GM12878 (cell line): ENCODE measurements at regions not wholly inside any gene's neighbourhood (a gene's known extent, or its start where the extent isn't known, plus 50 kb on each side); places are given as distances from the start of the nearest gene placed in this dataset.

Source experiments
- ATAC-seq: fragments of 200-7000 bp; cut with Tn5 transposase; 3 replicates; pipeline ENCODE4 v1.9.1; 2020; ENCODE audit warnings: mild to moderate bottlenecking, moderate library complexity
- BruUV-seq: library from RNA; stranded (reverse); fragments of 400-500 nt; replicated peaks from 2 replicates; lab custom pipeline; 2021; lab: Mats Ljungman, UMichigan
- CTCF ChIA-PET: fragments of 300-600 bp; sonication (Branson Sonifier 250); formaldehyde crosslinking; extraction: SDS; loops from one replicate; lab custom pipeline; 2021; ENCODE audit warnings: inconsistent platforms; lab: Yijun Ruan, JAX
- POLR2A ChIA-PET: fragments of 350-600 bp; formaldehyde crosslinking; extraction: SDS; loops from one replicate; lab custom pipeline; 2021; ENCODE audit warnings: inconsistent platforms; lab: Charles Lee
- RAD21 ChIA-PET: fragments of 300-600 bp; sonication (Branson Sonifier 250); formaldehyde crosslinking; loops from one replicate; lab custom pipeline; 2023; ENCODE audit warnings: antibody characterized with exemption; ENCODE audit not compliant: unreplicated experiment; lab: Charles Lee
- SMC1A ChIA-PET: fragments of 300-600 bp; sonication (Branson Sonifier 250); formaldehyde crosslinking; loops from one replicate; lab custom pipeline; 2023; ENCODE audit not compliant: unreplicated experiment, uncharacterized antibody; lab: Charles Lee
- DNase-seq: peaks from one replicate; pipeline ENCODE4 v3.0.0-alpha.2; 2011; ENCODE audit warnings: low read depth, low spot score
- FAIRE-seq: peaks from 3 replicates; lab custom pipeline; 2011; peaks lifted over from hg19 to GRCh38; lab: Jason Lieb, UNC
- H2AFZ ChIP-seq: 2 replicates; pipeline ENCODE4 v1.6.0; 2011; ENCODE audit warnings: low read depth, low read length, control low read depth; ENCODE audit not compliant: control insufficient read depth
- H3K27ac ChIP-seq: 2 replicates; pipeline ENCODE4 v1.5.1; 2011; ENCODE audit warnings: control low read depth; ENCODE audit not compliant: control insufficient read depth, insufficient read depth
- H3K27me3 ChIP-seq, 2 experiments: replicated peaks in 1 of 2; 2 replicates each; pipeline versions ENCODE4 v1.6.0 to v1.6.1; 2011; ENCODE audit warnings: low read length in 1 of 2; ENCODE audit not compliant: control insufficient read depth in 2 of 2, insufficient read depth in 2 of 2
- H3K36me3 ChIP-seq, 2 experiments: 2 replicates each; pipeline ENCODE4 v1.5.1; 2011; ENCODE audit warnings: low read length in 1 of 2; ENCODE audit not compliant: control insufficient read depth in 2 of 2, insufficient read depth in 2 of 2
- H3K4me1 ChIP-seq: 2 replicates; pipeline ENCODE4 v1.6.1; 2011; ENCODE audit warnings: mild to moderate bottlenecking, low read length, moderate library complexity, mixed read lengths; ENCODE audit not compliant: control insufficient read depth, insufficient read depth
- H3K4me2 ChIP-seq: 2 replicates; pipeline ENCODE4 v1.6.0; 2011; ENCODE audit warnings: control low read depth; ENCODE audit not compliant: control insufficient read depth, insufficient read depth
- H3K4me3 ChIP-seq: fragments of 200-600 bp; sonication (generic); 2 replicates; pipeline ENCODE4 v1.5.1; 2016
- H3K79me2 ChIP-seq: 2 replicates; pipeline ENCODE4 v1.6.0; 2011; ENCODE audit warnings: low read length; ENCODE audit not compliant: control insufficient read depth, insufficient read depth
- H3K9ac ChIP-seq: 2 replicates; pipeline ENCODE4 v1.8.0; 2011; ENCODE audit warnings: low read length, control low read depth, mixed read lengths; ENCODE audit not compliant: control insufficient read depth, insufficient read depth
- H3K9me3 ChIP-seq: replicated peaks from 3 replicates; pipeline ENCODE4 v1.5.1; 2011; ENCODE audit warnings: mild to moderate bottlenecking, low read length; ENCODE audit not compliant: control insufficient read depth, insufficient read depth
- H4K20me1 ChIP-seq: 2 replicates; pipeline ENCODE4 v1.6.0; 2011; ENCODE audit not compliant: control insufficient read depth, insufficient read depth
- BACH1 ChIP-seq: fragments of 450-650 bp; IDR thresholded peaks from 2 replicates; pipeline ENCODE4 v1.6.1; 2017; ENCODE audit warnings: mild to moderate bottlenecking, borderline replicate concordance
- CEBPB ChIP-seq, 2 experiments: fragments of 150-350 bp in 1 of 2; IDR thresholded peaks; 2 replicates each; pipeline ENCODE4 v1.6.1; 2012 to 2014; ENCODE audit warnings: low read depth in 2 of 2, low read length in 2 of 2, borderline replicate concordance in 1 of 2, inconsistent platforms in 1 of 2
- HDGF ChIP-seq: fragments of 450-650 bp; IDR thresholded peaks from 2 replicates; pipeline ENCODE4 v1.6.1; 2016; ENCODE audit warnings: antibody characterized with exemption
- JUNB ChIP-seq: IDR thresholded peaks from 2 replicates; pipeline ENCODE4 v1.6.1; 2016; ENCODE audit warnings: antibody characterized with exemption, mild to moderate bottlenecking
- MEF2B ChIP-seq: fragments of 450-650 bp; IDR thresholded peaks from 2 replicates; pipeline ENCODE4 v1.6.1; 2018; ENCODE audit warnings: mild to moderate bottlenecking, moderate library complexity; ENCODE audit not compliant: partially characterized antibody, poor library complexity, severe bottlenecking
- POLR2AphosphoS2 ChIP-seq: IDR thresholded peaks from 2 replicates; pipeline ENCODE4 v1.6.1; 2011; ENCODE audit warnings: low read depth, mild to moderate bottlenecking, low read length, improper control_type of control experiment, moderate library complexity
- ZNF384 ChIP-seq: IDR thresholded peaks from 2 replicates; pipeline ENCODE4 v1.6.1; 2012; ENCODE audit warnings: low read depth, mild to moderate bottlenecking, low read length, improper control_type of control experiment, borderline replicate concordance
- WGBS: methylation state at CpG from one replicate; pipeline ENCODE4 v1.1.6; 2016; ENCODE audit warnings: low lambda C conversion rate; ENCODE audit not compliant: insufficient replicate concordance, insufficient coverage; ENCODE audit errors: missing lambda C conversion rate; 5-methylcytosine and 5-hydroxymethylcytosine counted together
- in situ Hi-C: fragments of 300-500 bp; cut with MboI; formaldehyde crosslinking; loops from 9 replicates; pipeline ENCODE4 v1.14.3; 2018; ENCODE audit warnings: mixed read lengths
- intact Hi-C: fragments of 100-400 bp; cut with micrococcal nuclease; formaldehyde crosslinking; loops from one replicate; pipeline ENCODE4 v1.14.2; 2022; ENCODE audit not compliant: unreplicated experiment
- TF ChIP-seq, protein P1 (sequence below): IDR thresholded peaks from 2 replicates; pipeline ENCODE4 v1.6.1; 2012; ENCODE audit warnings: mild to moderate bottlenecking, low read depth, low read length
- TF ChIP-seq, protein P2 (sequence below): IDR thresholded peaks from 2 replicates; pipeline ENCODE4 v1.6.1; 2011; ENCODE audit warnings: mild to moderate bottlenecking, low read depth, low read length, moderate library complexity; ENCODE audit not compliant: insufficient replicate concordance
- TF ChIP-seq, protein P3 (sequence below): fragments of 150-350 bp; IDR thresholded peaks from 2 replicates; pipeline ENCODE4 v1.6.1; 2016; ENCODE audit warnings: low read depth, low read length

DNA sequence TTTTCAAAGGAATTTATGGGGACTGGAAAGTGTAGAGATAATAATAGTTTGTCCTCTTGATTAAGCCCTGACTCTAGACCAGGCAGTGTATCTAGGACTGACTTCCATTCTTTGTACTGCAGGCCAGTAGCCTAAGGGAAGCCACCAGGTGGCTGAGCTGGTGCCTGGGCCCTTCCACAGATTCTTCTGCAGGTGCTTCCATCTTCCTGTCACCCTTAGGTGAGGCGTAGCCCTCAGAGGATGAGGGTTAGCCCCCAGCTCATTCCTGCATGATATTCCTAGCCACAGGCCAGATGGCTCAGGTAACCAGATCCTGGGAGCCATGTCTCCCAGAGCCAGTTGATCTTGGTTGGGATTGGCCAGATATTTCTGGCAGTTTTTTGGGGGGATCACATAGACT, 169.0 kb upstream of the IL12A start (continued):
- TF ChIP-seq, protein P1, sequence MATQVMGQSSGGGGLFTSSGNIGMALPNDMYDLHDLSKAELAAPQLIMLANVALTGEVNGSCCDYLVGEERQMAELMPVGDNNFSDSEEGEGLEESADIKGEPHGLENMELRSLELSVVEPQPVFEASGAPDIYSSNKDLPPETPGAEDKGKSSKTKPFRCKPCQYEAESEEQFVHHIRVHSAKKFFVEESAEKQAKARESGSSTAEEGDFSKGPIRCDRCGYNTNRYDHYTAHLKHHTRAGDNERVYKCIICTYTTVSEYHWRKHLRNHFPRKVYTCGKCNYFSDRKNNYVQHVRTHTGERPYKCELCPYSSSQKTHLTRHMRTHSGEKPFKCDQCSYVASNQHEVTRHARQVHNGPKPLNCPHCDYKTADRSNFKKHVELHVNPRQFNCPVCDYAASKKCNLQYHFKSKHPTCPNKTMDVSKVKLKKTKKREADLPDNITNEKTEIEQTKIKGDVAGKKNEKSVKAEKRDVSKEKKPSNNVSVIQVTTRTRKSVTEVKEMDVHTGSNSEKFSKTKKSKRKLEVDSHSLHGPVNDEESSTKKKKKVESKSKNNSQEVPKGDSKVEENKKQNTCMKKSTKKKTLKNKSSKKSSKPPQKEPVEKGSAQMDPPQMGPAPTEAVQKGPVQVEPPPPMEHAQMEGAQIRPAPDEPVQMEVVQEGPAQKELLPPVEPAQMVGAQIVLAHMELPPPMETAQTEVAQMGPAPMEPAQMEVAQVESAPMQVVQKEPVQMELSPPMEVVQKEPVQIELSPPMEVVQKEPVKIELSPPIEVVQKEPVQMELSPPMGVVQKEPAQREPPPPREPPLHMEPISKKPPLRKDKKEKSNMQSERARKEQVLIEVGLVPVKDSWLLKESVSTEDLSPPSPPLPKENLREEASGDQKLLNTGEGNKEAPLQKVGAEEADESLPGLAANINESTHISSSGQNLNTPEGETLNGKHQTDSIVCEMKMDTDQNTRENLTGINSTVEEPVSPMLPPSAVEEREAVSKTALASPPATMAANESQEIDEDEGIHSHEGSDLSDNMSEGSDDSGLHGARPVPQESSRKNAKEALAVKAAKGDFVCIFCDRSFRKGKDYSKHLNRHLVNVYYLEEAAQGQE = no peak
- TF ChIP-seq HDGF = no peak
- no peak for TF ChIP-seq MEF2B
- no peak for TF ChIP-seq ZNF384
- TF ChIP-seq, all 136 proteins: peak for 0

DNA sequence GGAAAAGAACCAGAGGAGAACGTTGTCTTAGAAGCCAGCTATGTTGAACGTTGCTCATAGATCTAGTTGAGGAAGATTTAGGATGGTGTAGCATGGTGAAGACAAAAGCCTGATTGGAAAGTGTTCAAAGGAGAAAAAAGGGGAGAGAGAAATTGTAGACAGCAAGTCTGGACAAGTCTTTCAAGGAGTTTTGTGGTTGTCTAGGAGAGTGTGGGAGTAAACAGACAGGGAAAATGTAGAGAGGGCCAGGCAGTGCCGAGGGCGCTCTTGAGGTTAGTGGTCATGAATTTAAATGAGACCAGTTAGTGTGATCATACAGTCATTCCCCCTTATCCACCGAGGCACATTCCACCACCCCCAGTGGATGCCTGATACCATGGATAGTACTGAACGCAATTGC, 167.5 kb upstream of the IL12A start:
- no peaks in the 10 kb centered on the region for H3K4me1 ChIP-seq
- ATAC-seq (no peak), FAIRE-seq (no peak), DNase-seq (no peak)
- no peaks in the 10 kb centered on the region; a peak in 1 of 4 replicates for H3K27me3 ChIP-seq
- CTCF ChIA-PET = no interaction called here
- POLR2A ChIA-PET = no interaction called here
- no peaks in the 10 kb centered on the region for H3K79me2 ChIP-seq
- no peak overlapping the region for H3K9ac ChIP-seq
- in situ Hi-C loops = no loop called here
- SMC1A ChIA-PET = no interaction called here
- RAD21 ChIA-PET = no interaction called here
- H3K27ac ChIP-seq = no peak overlapping the region
- no TSS peak for BruUV-seq
- H4K20me1 ChIP-seq = no peaks in the 10 kb centered on the region
- WGBS = 27% methylated on average over 6 of the region's 6 CpGs
- intact Hi-C loops = no loop called here
- H3K4me2 ChIP-seq = no peak overlapping the region
- no peak overlapping the region for H2AFZ ChIP-seq
- no peaks in the 10 kb centered on the region for H3K9me3 ChIP-seq
- H3K36me3 ChIP-seq = no peaks in the 10 kb centered on the region
- no peak overlapping the region for H3K4me3 ChIP-seq
- no peak for TF ChIP-seq POLR2AphosphoS2
- TF ChIP-seq, protein P2, sequence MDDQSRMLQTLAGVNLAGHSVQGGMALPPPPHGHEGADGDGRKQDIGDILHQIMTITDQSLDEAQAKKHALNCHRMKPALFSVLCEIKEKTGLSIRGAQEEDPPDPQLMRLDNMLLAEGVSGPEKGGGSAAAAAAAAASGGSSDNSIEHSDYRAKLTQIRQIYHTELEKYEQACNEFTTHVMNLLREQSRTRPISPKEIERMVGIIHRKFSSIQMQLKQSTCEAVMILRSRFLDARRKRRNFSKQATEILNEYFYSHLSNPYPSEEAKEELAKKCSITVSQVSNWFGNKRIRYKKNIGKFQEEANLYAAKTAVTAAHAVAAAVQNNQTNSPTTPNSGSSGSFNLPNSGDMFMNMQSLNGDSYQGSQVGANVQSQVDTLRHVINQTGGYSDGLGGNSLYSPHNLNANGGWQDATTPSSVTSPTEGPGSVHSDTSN = no peak
- TF ChIP-seq, protein P3, sequence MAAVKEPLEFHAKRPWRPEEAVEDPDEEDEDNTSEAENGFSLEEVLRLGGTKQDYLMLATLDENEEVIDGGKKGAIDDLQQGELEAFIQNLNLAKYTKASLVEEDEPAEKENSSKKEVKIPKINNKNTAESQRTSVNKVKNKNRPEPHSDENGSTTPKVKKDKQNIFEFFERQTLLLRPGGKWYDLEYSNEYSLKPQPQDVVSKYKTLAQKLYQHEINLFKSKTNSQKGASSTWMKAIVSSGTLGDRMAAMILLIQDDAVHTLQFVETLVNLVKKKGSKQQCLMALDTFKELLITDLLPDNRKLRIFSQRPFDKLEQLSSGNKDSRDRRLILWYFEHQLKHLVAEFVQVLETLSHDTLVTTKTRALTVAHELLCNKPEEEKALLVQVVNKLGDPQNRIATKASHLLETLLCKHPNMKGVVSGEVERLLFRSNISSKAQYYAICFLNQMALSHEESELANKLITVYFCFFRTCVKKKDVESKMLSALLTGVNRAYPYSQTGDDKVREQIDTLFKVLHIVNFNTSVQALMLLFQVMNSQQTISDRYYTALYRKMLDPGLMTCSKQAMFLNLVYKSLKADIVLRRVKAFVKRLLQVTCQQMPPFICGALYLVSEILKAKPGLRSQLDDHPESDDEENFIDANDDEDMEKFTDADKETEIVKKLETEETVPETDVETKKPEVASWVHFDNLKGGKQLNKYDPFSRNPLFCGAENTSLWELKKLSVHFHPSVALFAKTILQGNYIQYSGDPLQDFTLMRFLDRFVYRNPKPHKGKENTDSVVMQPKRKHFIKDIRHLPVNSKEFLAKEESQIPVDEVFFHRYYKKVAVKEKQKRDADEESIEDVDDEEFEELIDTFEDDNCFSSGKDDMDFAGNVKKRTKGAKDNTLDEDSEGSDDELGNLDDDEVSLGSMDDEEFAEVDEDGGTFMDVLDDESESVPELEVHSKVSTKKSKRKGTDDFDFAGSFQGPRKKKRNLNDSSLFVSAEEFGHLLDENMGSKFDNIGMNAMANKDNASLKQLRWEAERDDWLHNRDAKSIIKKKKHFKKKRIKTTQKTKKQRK = no peak
- TF ChIP-seq, protein P1 = no peak
- TF ChIP-seq JUNB = no peak
- no peak for TF ChIP-seq CEBPB (IDR thresholded peaks at IDR 0.05; ENCODE audit: borderline replicate concordance in 1 of 2, low read depth in 2 of 2, low read length in 2 of 2)
- no peak for TF ChIP-seq BACH1
